ENCODE measurements at regions not wholly inside any gene's neighbourhood (a gene's known extent, or its start where the extent isn't known, plus 50 kb on each side); places are given as distances from the start of the nearest gene placed in this dataset.

- TF ChIP-seq, protein P1, sequence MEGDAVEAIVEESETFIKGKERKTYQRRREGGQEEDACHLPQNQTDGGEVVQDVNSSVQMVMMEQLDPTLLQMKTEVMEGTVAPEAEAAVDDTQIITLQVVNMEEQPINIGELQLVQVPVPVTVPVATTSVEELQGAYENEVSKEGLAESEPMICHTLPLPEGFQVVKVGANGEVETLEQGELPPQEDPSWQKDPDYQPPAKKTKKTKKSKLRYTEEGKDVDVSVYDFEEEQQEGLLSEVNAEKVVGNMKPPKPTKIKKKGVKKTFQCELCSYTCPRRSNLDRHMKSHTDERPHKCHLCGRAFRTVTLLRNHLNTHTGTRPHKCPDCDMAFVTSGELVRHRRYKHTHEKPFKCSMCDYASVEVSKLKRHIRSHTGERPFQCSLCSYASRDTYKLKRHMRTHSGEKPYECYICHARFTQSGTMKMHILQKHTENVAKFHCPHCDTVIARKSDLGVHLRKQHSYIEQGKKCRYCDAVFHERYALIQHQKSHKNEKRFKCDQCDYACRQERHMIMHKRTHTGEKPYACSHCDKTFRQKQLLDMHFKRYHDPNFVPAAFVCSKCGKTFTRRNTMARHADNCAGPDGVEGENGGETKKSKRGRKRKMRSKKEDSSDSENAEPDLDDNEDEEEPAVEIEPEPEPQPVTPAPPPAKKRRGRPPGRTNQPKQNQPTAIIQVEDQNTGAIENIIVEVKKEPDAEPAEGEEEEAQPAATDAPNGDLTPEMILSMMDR (conservative IDR thresholded peaks at IDR 0.05): no peak
- no peak for TF ChIP-seq EZH2 (IDR thresholded peaks at IDR 0.05; ENCODE audit: low read depth)
These were observed 307.5 kb upstream of the SALL1 start for GRCh38 chr16:51458356-51459140.
